SK-N-SH (cell line): ENCODE measurements at regions not wholly inside any gene's neighbourhood (a gene's known extent, or its start where the extent isn't known, plus 50 kb on each side); places are given as distances from the start of the nearest gene placed in this dataset.

ENCODE experiments used
- CTCF ChIA-PET: fragments of 300-600, 350-600 bp; formaldehyde crosslinking; extraction: SDS; loops from one replicate; lab custom pipeline; 2021; lab: Yijun Ruan, JAX
- POLR2A ChIA-PET: fragments of 350-600 bp; sonication (Branson Sonifier 250); formaldehyde crosslinking; extraction: SDS; loops from one replicate; lab custom pipeline; 2020; ENCODE audit warnings: antibody characterized with exemption, inconsistent platforms; lab: Yijun Ruan, JAX
- DNase-seq: peaks from one replicate; pipeline ENCODE4 v3.0.0; 2012
- H2AFZ ChIP-seq: fragments of 200-600 bp; sonication (generic); 2 replicates; pipeline ENCODE4 v1.8.1; 2016; ENCODE audit warnings: antibody characterized with exemption, mild to moderate bottlenecking, low read depth
- H3F3A ChIP-seq: fragments of 200-600 bp; sonication (generic); replicated peaks from 2 replicates; pipeline ENCODE3; 2016; ENCODE audit warnings: antibody characterized with exemption, mild to moderate bottlenecking; ENCODE audit not compliant: insufficient read depth
- H3K27ac ChIP-seq, 2 experiments: fragments of 200-500 bp in 1 of 2; fragments of 200-600 bp in 1 of 2; sonication (Bioruptor generic) in 1 of 2; sonication (generic), shearing (Covaris generic) in 1 of 2; 2 replicates each; pipeline versions ENCODE4 v1.5.1 to v1.6.1; 2014 to 2016; ENCODE audit warnings: low read depth in 2 of 2, inconsistent platforms in 1 of 2, low read length in 1 of 2, mild to moderate bottlenecking in 1 of 2, mixed read lengths in 1 of 2
- H3K27me3 ChIP-seq: fragments of 200-600 bp; sonication (generic), shearing (Covaris generic); 2 replicates; pipeline ENCODE4 v1.6.1; 2016; ENCODE audit warnings: mixed run types; ENCODE audit not compliant: insufficient read depth
- H3K36me3 ChIP-seq, 2 experiments: fragments of 200-500 bp in 1 of 2; fragments of 200-600 bp in 1 of 2; sonication (Bioruptor generic) in 1 of 2; sonication (generic) in 1 of 2; replicated peaks in 1 of 2; 2 replicates each; pipeline versions ENCODE3 to v1.5.1; 2014 to 2016; ENCODE audit warnings: low read length in 1 of 2, mild to moderate bottlenecking in 1 of 2; ENCODE audit not compliant: insufficient read depth in 2 of 2, control insufficient read depth in 1 of 2
- H3K4me1 ChIP-seq, 2 experiments: fragments of 200-500 bp in 1 of 2; fragments of 200-600 bp in 1 of 2; sonication (Bioruptor generic) in 1 of 2; sonication (generic), shearing (Covaris generic) in 1 of 2; 2 replicates each; pipeline versions ENCODE4 v1.5.1 to v1.6.1; 2014 to 2016; ENCODE audit warnings: low read depth in 1 of 2, low read length in 1 of 2, mixed run types in 1 of 2; ENCODE audit not compliant: insufficient read depth in 2 of 2, control insufficient read depth in 1 of 2
- H3K4me2 ChIP-seq: fragments of 200-600 bp; sonication (generic), shearing (Covaris generic); 2 replicates; pipeline ENCODE4 v1.6.1; 2017; ENCODE audit warnings: mixed run types
- H3K4me3 ChIP-seq, 2 experiments: fragments of 200-500 bp in 1 of 2; fragments of 200-600 bp in 1 of 2; sonication (Bioruptor generic) in 1 of 2; sonication (generic), shearing (Covaris generic) in 1 of 2; 2 replicates each; pipeline versions ENCODE4 v1.5.1 to v1.8.1; 2014 to 2016; ENCODE audit warnings: low read depth in 2 of 2, inconsistent platforms in 1 of 2, low read length in 1 of 2, mild to moderate bottlenecking in 1 of 2, mixed read lengths in 1 of 2, moderate library complexity in 1 of 2
- H3K79me2 ChIP-seq: fragments of 200-600 bp; sonication (generic); 2 replicates; pipeline ENCODE4 v1.8.1; 2017; ENCODE audit warnings: mild to moderate bottlenecking; ENCODE audit not compliant: insufficient read depth
- H3K9ac ChIP-seq: fragments of 200-600 bp; sonication (generic); 2 replicates; pipeline ENCODE4 v1.6.1; 2017; ENCODE audit warnings: mixed run types
- H3K9me2 ChIP-seq: fragments of 200-600 bp; sonication (generic); 2 replicates; pipeline ENCODE4 v1.6.1; 2017; ENCODE audit warnings: mixed run types
- H3K9me3 ChIP-seq: fragments of 200-600 bp; sonication (generic); 2 replicates; pipeline ENCODE4 v1.6.1; 2017; ENCODE audit warnings: mixed run types, mild to moderate bottlenecking, moderate library complexity
- H4K20me1 ChIP-seq: fragments of 200-600 bp; sonication (generic); 2 replicates; pipeline ENCODE4 v1.6.1; 2017; ENCODE audit warnings: mild to moderate bottlenecking, mixed run types; ENCODE audit not compliant: insufficient read depth
- CHD2 ChIP-seq: fragments of 150-350 bp; IDR thresholded peaks from 2 replicates; pipeline ENCODE4 v1.6.1; 2018; ENCODE audit warnings: low read length; ENCODE audit not compliant: partially characterized antibody
- ELF1 ChIP-seq: IDR thresholded peaks from 2 replicates; pipeline ENCODE4 v1.4.0; 2012
- EZH2phosphoT487 ChIP-seq: fragments of 200-600 bp; sonication (generic); IDR thresholded peaks from 2 replicates; pipeline ENCODE4 v1.6.1; 2017; ENCODE audit warnings: low read depth, mixed run types, mild to moderate bottlenecking, antibody characterized with exemption, moderate library complexity, borderline replicate concordance
- FOSL2 ChIP-seq: IDR thresholded peaks from 2 replicates; pipeline ENCODE4 v1.4.0; 2012; ENCODE audit warnings: low read depth, mild to moderate bottlenecking, moderate library complexity, borderline replicate concordance
- FOXM1 ChIP-seq: IDR thresholded peaks from 2 replicates; pipeline ENCODE4 v1.4.0; 2012; ENCODE audit warnings: low read depth, mild to moderate bottlenecking
- GABPA ChIP-seq: IDR thresholded peaks from 2 replicates; pipeline ENCODE4 v1.4.0; 2012; ENCODE audit warnings: low read depth, mild to moderate bottlenecking
- MEF2A ChIP-seq: IDR thresholded peaks from 2 replicates; pipeline ENCODE4 v1.4.0; 2012; ENCODE audit warnings: low read depth, borderline replicate concordance
- MXI1 ChIP-seq: IDR thresholded peaks from 2 replicates; pipeline ENCODE4 v1.6.1; 2012; ENCODE audit warnings: mild to moderate bottlenecking, low read depth, low read length, improper control_type of control experiment
- NFIC ChIP-seq: IDR thresholded peaks from 2 replicates; pipeline ENCODE4 v1.4.0; 2012; ENCODE audit warnings: borderline replicate concordance
- NRF1 ChIP-seq: IDR thresholded peaks from 2 replicates; pipeline ENCODE4 v1.6.1; 2012; ENCODE audit warnings: low read depth, mild to moderate bottlenecking, low read length
- POLR2AphosphoS5 ChIP-seq: IDR thresholded peaks from 2 replicates; pipeline ENCODE4 v1.6.1; 2012; ENCODE audit warnings: low read depth, low read length
- RCOR1 ChIP-seq: fragments of 150-350 bp; IDR thresholded peaks from 2 replicates; pipeline ENCODE4 v1.6.1; 2017; ENCODE audit warnings: antibody characterized with exemption, low read length
- RFX5 ChIP-seq: IDR thresholded peaks from 2 replicates; pipeline ENCODE4 v1.6.1; 2012; ENCODE audit warnings: mild to moderate bottlenecking, improper control_type of control experiment, low read length
- TCF12 ChIP-seq: IDR thresholded peaks from 2 replicates; pipeline ENCODE4 v1.4.0; 2012
- USF1 ChIP-seq: IDR thresholded peaks from 2 replicates; pipeline ENCODE4 v1.4.0; 2012; ENCODE audit warnings: low read depth, borderline replicate concordance
- YY1 ChIP-seq: IDR thresholded peaks from 2 replicates; pipeline ENCODE4 v1.4.0; 2012; ENCODE audit warnings: low read depth, mild to moderate bottlenecking
- WGBS: methylation state at CpG from one replicate; pipeline ENCODE4 v1.1.6; 2017; ENCODE audit warnings: low lambda C conversion rate; 5-methylcytosine and 5-hydroxymethylcytosine counted together
- TF ChIP-seq, protein P1 (sequence below): IDR thresholded peaks from 2 replicates; pipeline ENCODE4 v1.4.0; 2012; ENCODE audit warnings: low read depth, borderline replicate concordance
- TF ChIP-seq, protein P2 (sequence below): IDR thresholded peaks from 2 replicates; pipeline ENCODE4; 2012

GRCh38 chr4:132709056-132709455 lies 440.0 kb upstream of the PCDH10 start:
- Histone ChIP-seq H3K9me2 (no peaks in the 10 kb centered on the region), H3K9me3 (no peaks in the 10 kb centered on the region), H3K36me3 (no peaks in the 10 kb centered on the region), H3K9ac (no peak overlapping the region), H3K4me2 (peak overlapping the region; percentile 43; the same call in 1 of the 2 replicates), H3F3A (no peaks in the 10 kb centered on the region), H3K79me2 (no peaks in the 10 kb centered on the region), H2AFZ (no peak overlapping the region), H4K20me1 (no peaks in the 10 kb centered on the region), H3K4me1 (no peaks in the 10 kb centered on the region), H3K27me3 (no peaks in the 10 kb centered on the region), H3K27ac (no peak overlapping the region), H3K4me3 (no peak overlapping the region)
- WGBS = 0% methylated on average over 1 of the region's 1 CpG
- TF ChIP-seq TCF12 (no peak), FOXM1 (no peak), RCOR1 (no peak), MXI1 (no peak), GABPA (no peak), CHD2 (no peak), FOSL2 (no peak), YY1 (no peak), NRF1 (no peak), MEF2A (no peak), EZH2phosphoT487 (no peak), NFIC (no peak), USF1 (no peak), RFX5 (no peak), ELF1 (no peak), POLR2AphosphoS5 (no peak)
- TF ChIP-seq, protein P1, sequence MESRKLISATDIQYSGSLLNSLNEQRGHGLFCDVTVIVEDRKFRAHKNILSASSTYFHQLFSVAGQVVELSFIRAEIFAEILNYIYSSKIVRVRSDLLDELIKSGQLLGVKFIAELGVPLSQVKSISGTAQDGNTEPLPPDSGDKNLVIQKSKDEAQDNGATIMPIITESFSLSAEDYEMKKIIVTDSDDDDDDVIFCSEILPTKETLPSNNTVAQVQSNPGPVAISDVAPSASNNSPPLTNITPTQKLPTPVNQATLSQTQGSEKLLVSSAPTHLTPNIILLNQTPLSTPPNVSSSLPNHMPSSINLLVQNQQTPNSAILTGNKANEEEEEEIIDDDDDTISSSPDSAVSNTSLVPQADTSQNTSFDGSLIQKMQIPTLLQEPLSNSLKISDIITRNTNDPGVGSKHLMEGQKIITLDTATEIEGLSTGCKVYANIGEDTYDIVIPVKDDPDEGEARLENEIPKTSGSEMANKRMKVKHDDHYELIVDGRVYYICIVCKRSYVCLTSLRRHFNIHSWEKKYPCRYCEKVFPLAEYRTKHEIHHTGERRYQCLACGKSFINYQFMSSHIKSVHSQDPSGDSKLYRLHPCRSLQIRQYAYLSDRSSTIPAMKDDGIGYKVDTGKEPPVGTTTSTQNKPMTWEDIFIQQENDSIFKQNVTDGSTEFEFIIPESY = no peak
- TF ChIP-seq, protein P2, sequence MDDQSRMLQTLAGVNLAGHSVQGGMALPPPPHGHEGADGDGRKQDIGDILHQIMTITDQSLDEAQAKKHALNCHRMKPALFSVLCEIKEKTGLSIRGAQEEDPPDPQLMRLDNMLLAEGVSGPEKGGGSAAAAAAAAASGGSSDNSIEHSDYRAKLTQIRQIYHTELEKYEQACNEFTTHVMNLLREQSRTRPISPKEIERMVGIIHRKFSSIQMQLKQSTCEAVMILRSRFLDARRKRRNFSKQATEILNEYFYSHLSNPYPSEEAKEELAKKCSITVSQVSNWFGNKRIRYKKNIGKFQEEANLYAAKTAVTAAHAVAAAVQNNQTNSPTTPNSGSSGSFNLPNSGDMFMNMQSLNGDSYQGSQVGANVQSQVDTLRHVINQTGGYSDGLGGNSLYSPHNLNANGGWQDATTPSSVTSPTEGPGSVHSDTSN = no peak
- ChIA-PET CTCF (interaction anchor here (0.7 kb wide), 1 partner anchor 10 kb away, joined by 3 read pairs; no protein-coding TSS in a partner anchor), POLR2A (interaction anchor here (0.6 kb wide), 1 partner anchor 725 kb away, joined by 3 read pairs; no protein-coding TSS in a partner anchor)
- DNase-seq = no peak
